IPS-NIHi7 (cell line): ENCODE measurements at regions not wholly inside any gene's neighbourhood (a gene's known extent, or its start where the extent isn't known, plus 50 kb on each side); places are given as distances from the start of the nearest gene placed in this dataset.

Experiments used
- DNase-seq: peaks from one replicate; pipeline ENCODE4 v3.0.0; 2012; ENCODE audit warnings: mixed read lengths; ENCODE audit errors: extremely low spot score

GRCh38 chr21:18460979-18461378, 57.4 kb upstream of the TMPRSS15 start:
- no peak for DNase-seq

GRCh38 chr21:18461743-18462142, 58.2 kb upstream of the TMPRSS15 start:
- DNase-seq: no peak

- no peak for DNase-seq
These were observed 64.1 kb upstream of the TMPRSS15 start for GRCh38 chr21:18467715-18468114.

GRCh38 chr21:18468790-18469189, 65.2 kb upstream of the TMPRSS15 start:
- DNase-seq: no peak

GRCh38 chr21:18476639-18477038, 73.1 kb upstream of the TMPRSS15 start:
- DNase-seq: no peak

GRCh38 chr21:18477043-18477442, 73.5 kb upstream of the TMPRSS15 start:
- DNase-seq: no peak

- no peak for DNase-seq
These were observed 74.9 kb upstream of the TMPRSS15 start for GRCh38 chr21:18478513-18478912.

GRCh38 chr21:18488252-18488651, 84.7 kb upstream of the TMPRSS15 start:
- no peak for DNase-seq

GRCh38 chr21:18493422-18493821, 89.8 kb upstream of the TMPRSS15 start:
- DNase-seq: peak; percentile 12

GRCh38 chr21:18495523-18495922, 91.9 kb upstream of the TMPRSS15 start:
- DNase-seq: no peak

- no peak for DNase-seq
These were observed 94.8 kb upstream of the TMPRSS15 start for GRCh38 chr21:18498431-18498830.

GRCh38 chr21:18499761-18500376, 96.3 kb upstream of the TMPRSS15 start:
- DNase-seq: no peak

- no peak for DNase-seq
These were observed 114.5 kb upstream of the TMPRSS15 start for GRCh38 chr21:18518054-18518481.

GRCh38 chr21:18521204-18521603, 117.6 kb upstream of the TMPRSS15 start:
- DNase-seq: no peak

GRCh38 chr21:18522181-18522972, 118.8 kb upstream of the TMPRSS15 start:
- peak; percentile 8 for DNase-seq

GRCh38 chr21:18524097-18524880, 120.7 kb upstream of the TMPRSS15 start:
- DNase-seq: no peak

GRCh38 chr21:18529254-18529653, 125.7 kb upstream of the TMPRSS15 start:
- DNase-seq: no peak

GRCh38 chr21:18542081-18542480, 138.5 kb upstream of the TMPRSS15 start:
- DNase-seq: no peak

GRCh38 chr21:18545908-18546307, 142.3 kb upstream of the TMPRSS15 start:
- no peak for DNase-seq

- no peak for DNase-seq
These were observed 143.8 kb upstream of the TMPRSS15 start for GRCh38 chr21:18547347-18547746.

- no peak for DNase-seq
These were observed 144.7 kb upstream of the TMPRSS15 start for GRCh38 chr21:18548249-18548648.

- DNase-seq: no peak
These were observed 145.8 kb upstream of the TMPRSS15 start for GRCh38 chr21:18549214-18549905.
